ENCODE measurements at regions not wholly inside any gene's neighbourhood (a gene's known extent, or its start where the extent isn't known, plus 50 kb on each side); places are given as distances from the start of the nearest gene placed in this dataset.

- DNase-seq = no peak
Measured at GRCh38 chr20:22430154-22430745, 154.1 kb downstream of the FOXA2 start.

GRCh38 chr20:22429175-22430153 lies 154.9 kb downstream of the FOXA2 start:
- DNase-seq = no peak

DNA sequence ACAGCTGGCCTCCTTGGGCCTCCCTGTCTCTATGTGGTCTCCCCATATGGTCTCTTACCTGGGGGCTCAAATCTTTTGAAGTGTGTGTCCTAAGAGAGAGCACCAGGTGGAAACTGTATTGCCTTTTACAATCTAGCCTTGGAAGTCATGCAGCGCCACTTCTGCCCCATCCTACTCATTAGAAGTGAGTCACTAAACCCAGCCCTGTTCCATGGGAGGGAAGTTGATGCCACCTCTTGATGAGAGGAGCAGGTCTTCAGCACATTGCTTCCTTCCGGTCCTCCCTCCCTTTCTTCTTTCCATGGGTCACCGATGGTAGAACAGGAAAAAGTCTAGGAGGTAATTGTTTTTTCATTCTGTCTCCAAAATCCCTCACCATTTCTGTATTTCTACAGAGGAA lies 156.3 kb downstream of the FOXA2 start:
- DNase-seq = no peak

GRCh38 chr20:22426772-22427171 lies 157.6 kb downstream of the FOXA2 start:
- DNase-seq = no peak

GRCh38 chr20:22425344-22426295 lies 158.8 kb downstream of the FOXA2 start:
- DNase-seq = no peak

DNA sequence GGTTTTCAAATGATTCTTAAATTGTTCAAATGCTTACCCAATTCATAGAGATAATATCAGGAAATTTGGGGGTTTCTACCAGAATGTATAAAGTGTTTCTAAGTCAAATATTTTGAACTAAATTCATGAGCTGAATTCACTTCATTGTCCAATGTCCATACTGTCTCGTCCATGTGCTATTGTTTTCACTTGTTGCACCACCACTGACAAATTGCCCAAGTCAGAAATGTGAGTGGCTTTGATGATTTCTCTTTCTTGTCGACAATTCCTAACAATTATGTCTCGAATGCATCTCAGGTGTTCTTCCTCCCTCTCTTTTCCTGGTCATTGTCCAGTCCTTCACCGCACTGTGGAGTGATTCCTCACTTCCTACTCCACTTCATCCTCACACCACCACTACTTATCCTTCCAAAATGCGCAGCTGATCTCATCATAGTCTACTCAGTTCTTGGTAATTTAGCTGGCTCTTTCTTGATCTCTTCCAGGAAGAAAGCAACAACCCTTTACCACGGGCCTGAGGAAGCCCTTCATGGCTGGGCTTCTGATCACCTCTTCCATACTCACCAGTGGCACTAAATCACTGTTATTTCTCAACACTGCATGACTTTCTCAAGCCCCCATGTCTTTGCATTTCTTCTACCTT lies 161.1 kb downstream of the FOXA2 start:
- no peak for DNase-seq

DNA sequence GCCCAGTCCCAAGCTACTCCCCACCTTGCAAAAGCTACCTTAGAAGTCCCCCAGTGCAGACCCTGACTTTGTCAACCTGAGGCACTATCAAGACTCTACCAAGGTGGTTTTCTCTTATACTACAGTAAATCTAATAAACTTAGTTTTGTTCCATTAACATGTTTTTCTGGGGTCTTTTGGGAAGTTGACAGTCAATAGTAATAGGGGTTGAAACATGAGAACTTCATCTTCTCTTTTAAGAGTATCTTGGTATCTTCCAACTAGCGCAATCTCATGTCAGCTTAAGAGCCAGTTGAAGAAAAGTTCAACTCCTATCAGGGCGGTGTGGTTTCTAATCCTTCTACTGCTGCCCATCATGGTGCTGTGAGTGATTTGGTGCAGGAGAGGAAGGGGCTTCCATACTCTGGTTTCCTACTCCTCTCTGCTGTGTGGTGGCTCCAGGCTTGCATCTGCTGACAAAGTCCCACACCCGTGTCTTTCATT lies 164.2 kb downstream of the FOXA2 start:
- no peak for DNase-seq

- no peak for DNase-seq
Measured at GRCh38 chr20:22418738-22419137, 165.6 kb downstream of the FOXA2 start.

DNA sequence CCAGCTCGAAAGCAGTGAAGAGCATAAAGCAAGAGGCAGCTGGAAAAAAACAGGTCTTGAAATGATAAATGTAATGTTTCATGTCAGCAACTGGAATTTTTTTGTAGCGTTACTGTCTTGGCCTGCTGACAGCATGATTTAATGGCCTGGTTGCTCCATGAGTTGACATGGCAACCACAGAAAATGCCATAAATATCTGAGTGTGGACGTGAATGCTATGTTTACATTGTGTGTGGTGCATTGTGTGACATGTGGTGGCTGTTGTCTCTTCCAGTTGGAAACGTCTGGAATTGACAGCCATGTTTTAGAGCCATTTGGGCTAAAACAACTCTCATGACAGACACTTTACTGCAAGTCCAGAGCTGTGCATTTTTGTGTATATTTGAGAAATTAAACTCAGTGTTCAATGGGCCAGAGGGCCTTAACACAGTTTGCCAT lies 170.0 kb downstream of the FOXA2 start:
- no peak for DNase-seq

DNA sequence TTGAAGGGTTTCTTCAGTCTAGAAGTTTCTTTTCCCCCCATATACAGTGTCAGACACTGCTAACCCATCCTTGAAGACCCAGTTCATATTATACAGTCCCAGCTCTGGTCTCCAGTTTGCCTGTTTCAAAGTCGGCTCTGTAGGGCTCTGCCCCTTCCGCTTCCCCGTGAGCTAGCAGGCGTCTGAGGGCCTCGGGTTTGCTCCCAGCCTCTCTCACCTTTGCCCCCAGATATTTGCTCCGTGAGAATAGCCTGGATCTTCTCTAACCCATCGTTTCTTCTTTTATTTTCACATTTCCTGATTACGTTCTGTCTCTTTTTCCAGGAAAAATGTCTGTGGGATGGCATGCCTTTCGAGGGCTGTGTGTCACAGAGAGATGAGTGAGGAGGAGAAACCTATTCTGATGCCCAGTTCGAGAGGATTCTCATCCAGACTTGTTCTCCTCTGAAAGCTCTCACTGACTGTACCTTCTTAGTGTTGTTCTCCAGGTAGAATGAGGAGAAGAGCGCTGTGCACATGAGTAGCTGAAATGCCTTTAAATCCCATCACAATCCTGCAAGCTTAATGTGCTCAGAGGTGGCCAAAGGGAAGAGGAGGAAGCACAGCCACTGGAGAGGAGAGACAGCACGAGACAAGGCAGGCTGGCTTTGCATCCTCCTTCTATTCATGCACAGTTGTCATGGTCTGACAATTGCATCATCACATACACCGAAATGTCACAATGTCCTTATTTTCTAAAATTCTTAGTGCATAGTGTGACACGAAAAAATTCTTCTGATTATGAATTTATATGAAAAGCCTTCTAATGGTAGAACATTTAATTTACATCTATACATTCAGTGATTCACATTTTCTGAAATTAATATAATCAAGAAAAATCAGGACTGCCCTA lies 171.1 kb downstream of the FOXA2 start:
- no peak for DNase-seq

DNA sequence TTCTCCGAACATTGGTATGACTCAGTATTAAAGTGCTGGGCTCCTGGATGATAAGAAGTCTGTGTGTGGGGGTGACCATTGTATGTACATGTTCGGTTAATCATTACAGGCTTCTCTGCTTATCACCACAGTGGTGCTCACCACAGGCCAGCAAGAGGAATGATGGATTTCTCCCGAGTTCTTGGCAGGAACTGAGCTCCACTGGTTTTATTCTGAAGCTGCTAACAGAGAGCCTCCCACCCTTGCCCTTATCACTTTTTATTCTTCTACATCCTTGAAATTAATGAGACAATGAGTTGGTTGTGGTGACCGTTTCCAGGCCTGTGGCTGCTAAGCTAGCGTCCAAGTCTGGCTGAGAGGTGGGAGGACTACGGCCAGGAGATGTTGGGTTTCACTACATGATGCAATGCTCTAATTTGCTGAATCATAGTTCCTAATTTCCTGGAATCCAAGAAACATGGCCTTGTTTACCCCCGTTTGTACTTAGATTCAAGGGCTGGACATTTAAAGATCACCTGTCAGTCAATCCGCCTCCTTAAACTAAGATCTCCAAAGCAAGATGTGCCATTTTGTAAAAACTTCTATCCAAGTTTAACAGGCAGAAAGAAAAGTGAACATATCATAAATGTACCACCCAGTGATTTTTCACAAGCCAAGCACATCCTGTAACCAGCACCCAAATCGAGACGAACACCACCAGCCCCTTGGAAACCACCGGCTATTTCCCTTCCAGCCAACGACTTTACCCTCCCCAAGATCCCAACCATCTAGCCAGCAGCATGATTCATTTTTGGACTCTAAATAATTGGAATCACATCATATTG lies 172.5 kb downstream of the FOXA2 start:
- DNase-seq = no peak

DNA sequence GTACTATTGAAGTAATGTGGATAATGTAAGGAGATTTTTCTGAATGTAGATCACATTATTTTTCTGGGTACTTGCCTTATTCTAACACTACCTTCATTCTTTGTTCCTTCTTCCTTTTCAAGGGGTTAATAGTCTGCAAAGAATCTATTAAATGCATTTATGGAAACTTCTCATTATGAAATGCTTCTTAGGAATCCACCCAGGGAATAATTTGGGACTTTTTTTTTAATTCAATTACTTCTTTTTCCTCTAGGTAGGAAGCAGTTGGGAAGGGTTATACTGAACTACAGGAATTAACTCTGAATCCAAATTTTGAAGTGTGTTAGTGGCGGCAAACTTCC lies 173.1 kb downstream of the FOXA2 start:
- DNase-seq = no peak

DNA sequence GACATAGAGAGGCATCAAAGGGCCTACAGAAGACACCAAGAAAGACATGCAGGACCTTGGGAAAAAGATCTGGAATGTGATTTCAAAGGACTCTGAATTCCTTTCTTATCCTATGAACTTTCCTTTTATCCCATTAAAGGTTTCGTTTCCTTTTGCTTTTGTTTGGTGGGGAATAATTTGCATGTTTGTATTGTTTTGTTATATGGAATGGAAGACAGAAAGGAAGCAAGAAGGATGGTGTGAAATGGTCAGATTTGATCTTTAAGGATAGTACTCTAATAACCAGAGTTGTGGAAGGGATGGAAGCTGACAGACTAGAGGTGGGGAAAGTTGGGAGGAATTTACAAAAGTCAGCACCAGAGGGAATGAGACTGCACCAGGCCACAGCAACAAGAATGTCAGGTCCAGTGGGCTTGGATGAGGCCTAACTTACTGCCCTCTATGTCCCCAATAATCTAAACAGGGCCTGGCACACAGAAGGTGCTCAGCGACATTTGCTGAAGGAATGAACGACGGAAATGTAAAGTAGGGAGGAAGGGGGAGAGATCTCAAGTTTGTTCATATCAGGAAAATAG lies 173.7 kb downstream of the FOXA2 start:
- DNase-seq = no peak

DNA sequence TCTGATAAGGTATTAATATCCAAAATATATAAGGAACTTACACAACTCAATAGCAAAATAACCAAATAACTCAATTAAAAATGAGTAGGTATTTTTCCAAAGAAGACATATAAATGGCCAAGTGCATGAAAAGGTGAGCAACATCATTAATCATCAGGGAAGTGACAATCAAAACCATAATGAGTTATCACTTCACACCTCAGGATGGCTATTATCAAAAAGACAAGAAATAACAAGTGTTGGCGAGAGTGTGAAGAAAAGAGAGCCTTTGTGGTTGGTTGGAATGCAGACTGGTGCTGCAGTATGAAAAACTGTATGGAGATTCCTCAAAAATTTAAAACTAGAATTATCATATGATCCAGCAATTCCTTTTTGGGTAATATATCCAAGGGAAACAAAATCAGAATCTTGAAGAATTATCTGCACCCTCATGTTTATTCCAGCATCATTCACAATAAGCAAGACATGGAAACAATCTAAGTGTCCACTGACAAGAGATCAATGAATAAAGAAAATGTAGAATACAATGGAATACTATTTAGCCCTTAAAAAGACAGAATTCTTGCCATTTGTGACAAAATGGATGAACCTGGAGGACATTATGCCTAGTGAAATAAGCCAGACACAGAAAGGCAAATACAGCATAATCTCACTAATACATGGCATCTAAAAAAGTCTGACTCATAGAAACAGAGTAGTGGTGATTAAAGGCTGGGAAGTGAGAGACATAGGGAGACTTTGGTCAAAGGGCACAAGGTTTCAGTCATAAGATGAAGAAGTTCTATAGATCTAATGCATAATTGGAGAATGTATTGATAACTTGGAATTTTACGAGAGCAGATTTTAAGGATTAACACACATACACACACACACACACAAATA lies 175.6 kb downstream of the FOXA2 start:
- no peak for DNase-seq

DNA sequence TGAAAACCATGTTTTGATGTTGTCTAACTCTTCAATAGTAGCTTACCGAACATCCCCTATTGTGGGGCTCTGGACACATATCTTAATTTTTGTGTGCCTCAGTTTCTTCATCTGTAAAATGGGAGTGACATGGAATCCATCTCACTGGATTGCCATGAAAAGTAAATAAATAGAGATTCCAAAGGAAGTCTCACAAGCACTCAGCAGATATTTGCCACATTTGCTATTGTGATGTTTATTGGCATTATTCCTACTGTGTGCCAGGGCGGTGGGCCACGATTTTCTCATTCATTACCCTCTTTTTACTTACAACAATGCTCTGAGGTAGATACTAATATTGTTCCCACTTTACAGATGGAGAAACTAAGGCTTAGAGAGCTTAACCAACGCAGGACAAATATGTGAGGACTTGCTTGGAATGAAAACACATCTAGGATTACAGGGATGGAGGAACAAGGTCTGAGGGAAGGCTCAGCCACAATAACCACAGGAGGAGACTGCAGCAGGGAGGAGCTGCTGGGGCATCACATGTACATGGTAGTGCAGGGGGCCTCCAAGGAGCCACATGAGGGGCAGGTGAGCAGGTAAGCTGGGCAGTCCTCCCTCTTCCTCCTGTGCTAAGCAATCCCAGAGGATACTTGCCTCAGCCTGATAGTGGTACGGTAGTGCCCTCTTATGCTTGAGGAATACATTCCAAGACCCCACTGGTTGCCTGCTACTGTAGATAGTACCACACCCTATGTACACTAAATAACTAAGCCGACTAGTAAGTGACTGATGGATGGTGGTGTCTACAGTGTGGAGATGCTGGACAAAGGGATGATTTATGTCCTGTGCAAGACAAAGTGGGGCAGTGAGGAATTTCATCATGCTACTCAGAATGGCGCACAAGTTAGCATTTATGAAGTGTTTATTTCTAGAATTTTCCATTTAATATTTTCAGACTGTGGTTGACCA lies 176.9 kb downstream of the FOXA2 start:
- DNase-seq = no peak

- DNase-seq = no peak
Measured at GRCh38 chr20:22404419-22405170, 179.8 kb downstream of the FOXA2 start.

Data from occipital lobe (tissue), 1 donor.